ENCODE measurements at regions not wholly inside any gene's neighbourhood (a gene's known extent, or its start where the extent isn't known, plus 50 kb on each side); places are given as distances from the start of the nearest gene placed in this dataset.

DNA sequence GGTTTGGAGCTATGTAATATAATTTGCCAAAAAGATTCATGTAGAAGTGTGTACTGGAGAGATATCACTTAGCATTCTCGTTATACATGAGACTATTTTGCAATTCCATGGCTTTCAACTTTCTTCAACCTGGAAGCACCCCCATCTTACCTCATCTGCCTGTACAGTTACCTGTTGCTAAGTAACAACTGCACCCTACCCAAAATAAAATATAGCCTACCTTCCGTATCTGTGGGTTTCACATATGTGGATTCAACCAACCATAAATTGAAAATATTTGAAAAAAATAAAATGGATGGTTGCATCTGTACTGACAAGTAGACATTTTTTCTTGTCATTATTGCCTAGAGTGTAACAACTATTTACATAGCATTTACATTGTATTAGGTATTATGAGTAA is 278.3 kb downstream of the PPP1R2C start:
- Histone ChIP-seq H3K27me3 (peaks cover 0 to 4% (median 0%) of the 10 kb centered on the region in 3 donors), H3K27ac (no peak overlapping the region), H3K4me3 (no peak overlapping the region), H3K4me1 (no peaks in the 10 kb centered on the region), H3K9me3 (no peaks in the 10 kb centered on the region), H3K36me3 (no peaks in the 10 kb centered on the region)
- TF ChIP-seq POLR2A (IDR thresholded peaks at IDR 0.05) (no peak), EP300 (IDR thresholded peaks at IDR 0.05) (no peak), CTCF (IDR thresholded peaks at IDR 0.05) (no peak), POLR2AphosphoS5 (IDR thresholded peaks at IDR 0.05) (no peak)
- WGBS, 2 donors = 84 to 92% methylated on average over 2 of the region's 2 CpGs
- intact Hi-C loops (cut with DNase I) = no loop called here
- DNase-seq = no peak

DNA sequence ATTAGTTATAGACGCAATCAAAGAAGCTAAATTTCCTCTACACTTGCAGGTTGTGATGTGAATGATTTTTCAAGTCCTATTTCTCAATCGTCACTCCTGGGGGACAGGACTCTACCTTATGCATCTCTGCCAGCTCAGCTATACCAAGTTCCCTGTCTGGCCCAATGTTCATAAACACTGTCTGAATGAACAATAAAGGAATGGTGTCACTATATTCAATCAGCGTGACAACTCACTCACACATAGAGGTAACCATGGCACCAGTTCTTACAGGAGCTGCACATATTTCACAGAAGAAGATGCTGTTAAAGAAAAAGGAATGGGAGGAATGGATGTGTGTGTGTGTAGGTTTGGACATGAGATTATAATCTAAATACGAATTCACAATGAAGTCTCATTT is 280.6 kb downstream of the PPP1R2C start:
- intact Hi-C loops (cut with DNase I) = no loop called here
- no peak for TF ChIP-seq POLR2AphosphoS5 (IDR thresholded peaks at IDR 0.05)
- no peak for TF ChIP-seq POLR2A (IDR thresholded peaks at IDR 0.05)
- TF ChIP-seq CTCF (IDR thresholded peaks at IDR 0.05) = no peak
- no peak for TF ChIP-seq EP300 (IDR thresholded peaks at IDR 0.05)
- Histone ChIP-seq H3K4me3 (no peak overlapping the region), H3K27ac (no peak overlapping the region), H3K36me3 (no peaks in the 10 kb centered on the region), H3K27me3 (peaks cover 0 to 4% (median 0%) of the 10 kb centered on the region in 3 donors), H3K4me1 (no peaks in the 10 kb centered on the region), H3K9me3 (no peaks in the 10 kb centered on the region)
- 91 to 93% methylated on average over 4 of the region's 4 CpGs for WGBS, 2 donors
- DNase-seq = no peak

DNA sequence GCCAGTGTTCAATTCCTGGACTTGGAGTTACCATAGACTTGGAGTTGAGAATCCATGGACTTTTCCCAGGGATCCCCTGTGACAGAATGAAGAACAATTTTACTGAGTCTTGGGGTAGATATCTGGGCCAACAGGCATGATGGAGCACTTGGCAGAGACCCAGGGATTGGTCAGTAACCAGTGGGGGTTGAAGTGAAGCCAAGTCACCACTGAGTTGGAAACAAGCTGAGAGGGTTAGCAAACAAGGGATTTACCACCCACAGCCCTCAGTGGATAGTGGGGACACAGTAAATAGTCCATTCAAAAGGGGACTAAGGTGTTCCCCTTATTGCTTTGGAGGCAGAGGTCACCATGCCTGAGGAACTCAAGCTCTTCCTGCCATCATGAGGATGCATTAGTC is 281.7 kb downstream of the PPP1R2C start:
- Histone ChIP-seq H3K4me3 (no peak overlapping the region), H3K36me3 (no peaks in the 10 kb centered on the region), H3K27ac (no peak overlapping the region), H3K27me3 (peaks cover 0 to 4% (median 0%) of the 10 kb centered on the region in 3 donors), H3K9me3 (no peaks in the 10 kb centered on the region), H3K4me1 (no peaks in the 10 kb centered on the region)
- TF ChIP-seq CTCF (IDR thresholded peaks at IDR 0.05) (no peak), EP300 (IDR thresholded peaks at IDR 0.05) (no peak), POLR2AphosphoS5 (IDR thresholded peaks at IDR 0.05) (no peak), POLR2A (IDR thresholded peaks at IDR 0.05) (no peak)
- DNase-seq = no peak
- intact Hi-C loops (cut with DNase I) = no loop called here

- Histone ChIP-seq H3K36me3 (no peaks in the 10 kb centered on the region), H3K27me3 (peaks cover 0 to 4% (median 0%) of the 10 kb centered on the region in 3 donors), H3K27ac (no peak overlapping the region), H3K4me1 (no peaks in the 10 kb centered on the region), H3K4me3 (no peak overlapping the region), H3K9me3 (no peaks in the 10 kb centered on the region)
- WGBS, 2 donors = 80 to 92% methylated on average over 7 of the region's 7 CpGs
- TF ChIP-seq POLR2AphosphoS5 (IDR thresholded peaks at IDR 0.05) = no peak
- TF ChIP-seq POLR2A (IDR thresholded peaks at IDR 0.05) = no peak
- TF ChIP-seq EP300 (IDR thresholded peaks at IDR 0.05) = no peak
- DNase-seq = no peak
- intact Hi-C loops (cut with DNase I) = no loop called here
Observed at GRCh38 chrX:42495139-42495538, 282.8 kb downstream of the PPP1R2C start.

GRCh38 chrX:42491137-42491907 is 286.6 kb downstream of the PPP1R2C start:
- H3K36me3 ChIP-seq = no peaks in the 10 kb centered on the region
- H3K9me3 ChIP-seq = no peaks in the 10 kb centered on the region
- H3K27me3 ChIP-seq = peaks cover 0 to 4% (median 0%) of the 10 kb centered on the region in 3 donors
- H3K4me1 ChIP-seq = no peaks in the 10 kb centered on the region
- TF ChIP-seq EP300 (IDR thresholded peaks at IDR 0.05) = no peak
- intact Hi-C loops (cut with DNase I) = no loop called here
- 63 to 91% methylated on average over 2 of the region's 2 CpGs for WGBS, 2 donors
- H3K4me3 ChIP-seq = no peak overlapping the region
- H3K27ac ChIP-seq = no peak overlapping the region
- DNase-seq = no peak

- Histone ChIP-seq H3K36me3 (no peaks in the 10 kb centered on the region), H3K9me3 (no peaks in the 10 kb centered on the region), H3K4me1 (no peaks in the 10 kb centered on the region), H3K27ac (no peak overlapping the region), H3K4me3 (no peak overlapping the region), H3K27me3 (peaks cover 0 to 2% (median 0%) of the 10 kb centered on the region in 3 donors)
- DNase-seq = no peak
- intact Hi-C loops (cut with DNase I) = no loop called here
- WGBS, 2 donors = 77 to 80% methylated on average over 3 of the region's 3 CpGs
- TF ChIP-seq EP300 (IDR thresholded peaks at IDR 0.05) (no peak), POLR2AphosphoS5 (IDR thresholded peaks at IDR 0.05) (no peak), CTCF (IDR thresholded peaks at IDR 0.05) (no peak), POLR2A (IDR thresholded peaks at IDR 0.05) (no peak)
Observed at GRCh38 chrX:42490111-42490510, 287.9 kb downstream of the PPP1R2C start.

All from sigmoid colon (tissue), 6 donors.